ENCODE measurements at regions not wholly inside any gene's neighbourhood (a gene's known extent, or its start where the extent isn't known, plus 50 kb on each side); places are given as distances from the start of the nearest gene placed in this dataset.

DNA sequence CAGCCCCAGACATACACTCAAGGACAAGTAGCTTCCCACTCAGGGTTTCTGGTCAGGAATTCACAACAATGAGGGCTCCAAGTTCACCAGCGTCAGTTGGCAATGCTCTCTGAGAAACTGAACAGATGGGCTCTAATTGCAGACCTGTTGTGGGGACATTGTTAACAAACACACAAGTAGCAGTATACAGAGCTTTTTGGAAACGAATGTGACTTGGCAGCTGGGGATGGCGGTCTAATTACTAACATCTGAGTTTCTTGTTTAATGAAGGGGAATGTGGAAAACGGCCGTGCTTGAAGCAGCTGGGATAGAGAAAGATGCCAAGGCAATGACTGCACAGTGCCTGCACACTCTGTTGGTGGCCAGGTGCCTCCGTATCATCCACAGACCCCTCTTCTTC lies 316.1 kb upstream of the IRX3 start:
- no peak for ATAC-seq
- H3K36me3 ChIP-seq (ENCODE audit: insufficient read depth) = no peaks in the 10 kb centered on the region
- Mint-ChIP-seq H3K27ac (no peak overlapping the region), H3K36me3 (ENCODE audit: low read depth) (no peaks in the 10 kb centered on the region), H3K4me1 (no peaks in the 10 kb centered on the region), H3K4me3 (no peak overlapping the region), H3K9me3 (no peaks in the 10 kb centered on the region), H3K27me3 (ENCODE audit: insufficient read depth, low read depth, poor library complexity) (no peaks in the 10 kb centered on the region)
- H3K4me1 ChIP-seq (ENCODE audit: insufficient read depth) = no peaks in the 10 kb centered on the region
- H4K20me1 ChIP-seq (replicated peaks; ENCODE audit: insufficient read depth) = no peaks in the 10 kb centered on the region
- no peaks in the 10 kb centered on the region for H3K9me2 ChIP-seq (ENCODE audit: insufficient read depth)
- H3F3A ChIP-seq (replicated peaks; ENCODE audit: low read depth) = no peaks in the 10 kb centered on the region
- no peak overlapping the region for H3K4me3 ChIP-seq
- no peak overlapping the region for H3K27ac ChIP-seq (ENCODE audit: low read depth)
- no peak overlapping the region for H3K4me2 ChIP-seq
- H2AFZ ChIP-seq = no peak overlapping the region
- no peaks in the 10 kb centered on the region for H3K79me2 ChIP-seq (replicated peaks; ENCODE audit: insufficient read depth)
- H3K27me3 ChIP-seq (ENCODE audit: insufficient read depth) = no peaks in the 10 kb centered on the region
- TF ChIP-seq ZNF114 (CRISPR knock-in tag; IDR thresholded peaks at IDR 0.05) = no peak
- TF ChIP-seq EZH2phosphoT487 (IDR thresholded peaks at IDR 0.05; ENCODE audit: unreplicated experiment) = no peak
- no peak for TF ChIP-seq CREB1 (CRISPR knock-in tag; IDR thresholded peaks at IDR 0.05; ENCODE audit: low read depth)
- TF ChIP-seq, protein P1, sequence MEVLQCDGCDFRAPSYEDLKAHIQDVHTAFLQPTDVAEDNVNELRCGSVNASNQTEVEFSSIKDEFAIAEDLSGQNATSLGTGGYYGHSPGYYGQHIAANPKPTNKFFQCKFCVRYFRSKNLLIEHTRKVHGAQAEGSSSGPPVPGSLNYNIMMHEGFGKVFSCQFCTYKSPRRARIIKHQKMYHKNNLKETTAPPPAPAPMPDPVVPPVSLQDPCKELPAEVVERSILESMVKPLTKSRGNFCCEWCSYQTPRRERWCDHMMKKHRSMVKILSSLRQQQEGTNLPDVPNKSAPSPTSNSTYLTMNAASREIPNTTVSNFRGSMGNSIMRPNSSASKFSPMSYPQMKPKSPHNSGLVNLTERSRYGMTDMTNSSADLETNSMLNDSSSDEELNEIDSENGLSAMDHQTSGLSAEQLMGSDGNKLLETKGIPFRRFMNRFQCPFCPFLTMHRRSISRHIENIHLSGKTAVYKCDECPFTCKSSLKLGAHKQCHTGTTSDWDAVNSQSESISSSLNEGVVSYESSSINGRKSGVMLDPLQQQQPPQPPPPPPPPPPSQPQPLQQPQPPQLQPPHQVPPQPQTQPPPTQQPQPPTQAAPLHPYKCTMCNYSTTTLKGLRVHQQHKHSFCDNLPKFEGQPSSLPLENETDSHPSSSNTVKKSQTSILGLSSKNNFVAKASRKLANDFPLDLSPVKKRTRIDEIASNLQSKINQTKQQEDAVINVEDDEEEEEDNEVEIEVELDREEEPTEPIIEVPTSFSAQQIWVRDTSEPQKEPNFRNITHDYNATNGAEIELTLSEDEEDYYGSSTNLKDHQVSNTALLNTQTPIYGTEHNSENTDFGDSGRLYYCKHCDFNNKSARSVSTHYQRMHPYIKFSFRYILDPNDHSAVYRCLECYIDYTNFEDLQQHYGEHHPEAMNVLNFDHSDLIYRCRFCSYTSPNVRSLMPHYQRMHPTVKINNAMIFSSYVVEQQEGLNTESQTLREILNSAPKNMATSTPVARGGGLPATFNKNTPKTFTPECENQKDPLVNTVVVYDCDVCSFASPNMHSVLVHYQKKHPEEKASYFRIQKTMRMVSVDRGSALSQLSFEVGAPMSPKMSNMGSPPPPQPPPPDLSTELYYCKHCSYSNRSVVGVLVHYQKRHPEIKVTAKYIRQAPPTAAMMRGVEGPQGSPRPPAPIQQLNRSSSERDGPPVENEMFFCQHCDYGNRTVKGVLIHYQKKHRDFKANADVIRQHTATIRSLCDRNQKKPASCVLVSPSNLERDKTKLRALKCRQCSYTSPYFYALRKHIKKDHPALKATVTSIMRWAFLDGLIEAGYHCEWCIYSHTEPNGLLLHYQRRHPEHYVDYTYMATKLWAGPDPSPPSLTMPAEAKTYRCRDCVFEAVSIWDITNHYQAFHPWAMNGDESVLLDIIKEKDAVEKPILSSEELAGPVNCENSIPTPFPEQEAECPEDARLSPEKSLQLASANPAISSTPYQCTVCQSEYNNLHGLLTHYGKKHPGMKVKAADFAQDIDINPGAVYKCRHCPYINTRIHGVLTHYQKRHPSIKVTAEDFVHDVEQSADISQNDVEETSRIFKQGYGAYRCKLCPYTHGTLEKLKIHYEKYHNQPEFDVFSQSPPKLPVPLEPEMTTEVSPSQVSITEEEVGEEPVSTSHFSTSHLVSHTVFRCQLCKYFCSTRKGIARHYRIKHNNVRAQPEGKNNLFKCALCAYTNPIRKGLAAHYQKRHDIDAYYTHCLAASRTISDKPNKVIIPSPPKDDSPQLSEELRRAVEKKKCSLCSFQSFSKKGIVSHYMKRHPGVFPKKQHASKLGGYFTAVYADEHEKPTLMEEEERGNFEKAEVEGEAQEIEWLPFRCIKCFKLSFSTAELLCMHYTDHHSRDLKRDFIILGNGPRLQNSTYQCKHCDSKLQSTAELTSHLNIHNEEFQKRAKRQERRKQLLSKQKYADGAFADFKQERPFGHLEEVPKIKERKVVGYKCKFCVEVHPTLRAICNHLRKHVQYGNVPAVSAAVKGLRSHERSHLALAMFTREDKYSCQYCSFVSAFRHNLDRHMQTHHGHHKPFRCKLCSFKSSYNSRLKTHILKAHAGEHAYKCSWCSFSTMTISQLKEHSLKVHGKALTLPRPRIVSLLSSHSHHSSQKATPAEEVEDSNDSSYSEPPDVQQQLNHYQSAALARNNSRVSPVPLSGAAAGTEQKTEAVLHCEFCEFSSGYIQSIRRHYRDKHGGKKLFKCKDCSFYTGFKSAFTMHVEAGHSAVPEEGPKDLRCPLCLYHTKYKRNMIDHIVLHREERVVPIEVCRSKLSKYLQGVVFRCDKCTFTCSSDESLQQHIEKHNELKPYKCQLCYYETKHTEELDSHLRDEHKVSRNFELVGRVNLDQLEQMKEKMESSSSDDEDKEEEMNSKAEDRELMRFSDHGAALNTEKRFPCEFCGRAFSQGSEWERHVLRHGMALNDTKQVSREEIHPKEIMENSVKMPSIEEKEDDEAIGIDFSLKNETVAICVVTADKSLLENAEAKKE (CRISPR knock-in tag; IDR thresholded peaks at IDR 0.05) = no peak
- TF ChIP-seq, protein P2, sequence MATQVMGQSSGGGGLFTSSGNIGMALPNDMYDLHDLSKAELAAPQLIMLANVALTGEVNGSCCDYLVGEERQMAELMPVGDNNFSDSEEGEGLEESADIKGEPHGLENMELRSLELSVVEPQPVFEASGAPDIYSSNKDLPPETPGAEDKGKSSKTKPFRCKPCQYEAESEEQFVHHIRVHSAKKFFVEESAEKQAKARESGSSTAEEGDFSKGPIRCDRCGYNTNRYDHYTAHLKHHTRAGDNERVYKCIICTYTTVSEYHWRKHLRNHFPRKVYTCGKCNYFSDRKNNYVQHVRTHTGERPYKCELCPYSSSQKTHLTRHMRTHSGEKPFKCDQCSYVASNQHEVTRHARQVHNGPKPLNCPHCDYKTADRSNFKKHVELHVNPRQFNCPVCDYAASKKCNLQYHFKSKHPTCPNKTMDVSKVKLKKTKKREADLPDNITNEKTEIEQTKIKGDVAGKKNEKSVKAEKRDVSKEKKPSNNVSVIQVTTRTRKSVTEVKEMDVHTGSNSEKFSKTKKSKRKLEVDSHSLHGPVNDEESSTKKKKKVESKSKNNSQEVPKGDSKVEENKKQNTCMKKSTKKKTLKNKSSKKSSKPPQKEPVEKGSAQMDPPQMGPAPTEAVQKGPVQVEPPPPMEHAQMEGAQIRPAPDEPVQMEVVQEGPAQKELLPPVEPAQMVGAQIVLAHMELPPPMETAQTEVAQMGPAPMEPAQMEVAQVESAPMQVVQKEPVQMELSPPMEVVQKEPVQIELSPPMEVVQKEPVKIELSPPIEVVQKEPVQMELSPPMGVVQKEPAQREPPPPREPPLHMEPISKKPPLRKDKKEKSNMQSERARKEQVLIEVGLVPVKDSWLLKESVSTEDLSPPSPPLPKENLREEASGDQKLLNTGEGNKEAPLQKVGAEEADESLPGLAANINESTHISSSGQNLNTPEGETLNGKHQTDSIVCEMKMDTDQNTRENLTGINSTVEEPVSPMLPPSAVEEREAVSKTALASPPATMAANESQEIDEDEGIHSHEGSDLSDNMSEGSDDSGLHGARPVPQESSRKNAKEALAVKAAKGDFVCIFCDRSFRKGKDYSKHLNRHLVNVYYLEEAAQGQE (IDR thresholded peaks at IDR 0.05; ENCODE audit: unreplicated experiment) = no peak
- TF ChIP-seq ZNF331 (CRISPR knock-in tag; IDR thresholded peaks at IDR 0.05; ENCODE audit: low read depth) = no peak
- no peak for TF ChIP-seq JUNB (IDR thresholded peaks at IDR 0.05; ENCODE audit: unreplicated experiment)
- TF ChIP-seq STAT1 (IDR thresholded peaks at IDR 0.05; ENCODE audit: unreplicated experiment) = no peak
- TF ChIP-seq NANOG (IDR thresholded peaks at IDR 0.05; ENCODE audit: borderline replicate concordance) = no peak
- DNase-seq (ENCODE audit: low spot score) = no peak
